ENCODE measurements at regions not wholly inside any gene's neighbourhood (a gene's known extent, or its start where the extent isn't known, plus 50 kb on each side); places are given as distances from the start of the nearest gene placed in this dataset.
"Not testable (repeated sequence)": the region's sequence is repeated elsewhere in the genome, so short reads cannot be mapped to it uniquely, and the experiment has no call there.

- H3K4me3 ChIP-seq (ENCODE audit: control insufficient read depth, low read depth, low read length), result no peak overlapping the region
- TF ChIP-seq CTCF (IDR thresholded peaks at IDR 0.05; ENCODE audit: control insufficient read depth, insufficient read depth, low read depth, low read length, missing control alignments), result no peak
- DNase-seq (ENCODE audit: low read depth), result no peak
Measured at GRCh38 chr13:50167967-50168366, 152.7 kb downstream of the KCNRG start.

GRCh38 chr13:50168786-50169185 lies 153.5 kb downstream of the KCNRG start:
- DNase-seq (ENCODE audit: low read depth), result no peak
- no peak for TF ChIP-seq CTCF (IDR thresholded peaks at IDR 0.05; ENCODE audit: control insufficient read depth, insufficient read depth, low read depth, low read length, missing control alignments)
- no peak overlapping the region for H3K4me3 ChIP-seq (ENCODE audit: control insufficient read depth, low read depth, low read length)

GRCh38 chr13:50170447-50171037 lies 155.3 kb downstream of the KCNRG start:
- no peak for DNase-seq (ENCODE audit: low read depth)
- TF ChIP-seq CTCF (IDR thresholded peaks at IDR 0.05; ENCODE audit: control insufficient read depth, insufficient read depth, low read depth, low read length, missing control alignments), result peak; percentile 43
- no peak overlapping the region for H3K4me3 ChIP-seq (ENCODE audit: control insufficient read depth, low read depth, low read length)

- TF ChIP-seq CTCF (IDR thresholded peaks at IDR 0.05; ENCODE audit: control insufficient read depth, insufficient read depth, low read depth, low read length, missing control alignments), result no peak
- no peak for DNase-seq (ENCODE audit: low read depth)
- H3K4me3 ChIP-seq (ENCODE audit: control insufficient read depth, low read depth, low read length), result no peak overlapping the region
Measured at GRCh38 chr13:50171590-50172282, 156.5 kb downstream of the KCNRG start.

GRCh38 chr13:50173045-50173444 lies 157.8 kb downstream of the KCNRG start:
- DNase-seq (ENCODE audit: low read depth); H3K4me3 ChIP-seq (ENCODE audit: control insufficient read depth, low read depth, low read length): not testable (repeated sequence)

- no peak for TF ChIP-seq CTCF (IDR thresholded peaks at IDR 0.05; ENCODE audit: control insufficient read depth, insufficient read depth, low read depth, low read length, missing control alignments)
- no peak for DNase-seq (ENCODE audit: low read depth)
- H3K4me3 ChIP-seq (ENCODE audit: control insufficient read depth, low read depth, low read length), result no peak overlapping the region
Measured at GRCh38 chr13:50174630-50175029, 159.4 kb downstream of the KCNRG start.

- no peak for DNase-seq (ENCODE audit: low read depth)
- no peak for TF ChIP-seq CTCF (IDR thresholded peaks at IDR 0.05; ENCODE audit: control insufficient read depth, insufficient read depth, low read depth, low read length, missing control alignments)
- H3K4me3 ChIP-seq (ENCODE audit: control insufficient read depth, low read depth, low read length), result no peak overlapping the region
Measured at GRCh38 chr13:50179977-50180376, 164.7 kb downstream of the KCNRG start.

- DNase-seq (ENCODE audit: low read depth); H3K4me3 ChIP-seq (ENCODE audit: control insufficient read depth, low read depth, low read length): not testable (repeated sequence)
Measured at GRCh38 chr13:50185769-50186763, 170.8 kb downstream of the KCNRG start.

All from AG09309 (cell line).